ENCODE measurements at regions not wholly inside any gene's neighbourhood (a gene's known extent, or its start where the extent isn't known, plus 50 kb on each side); places are given as distances from the start of the nearest gene placed in this dataset.

DNA sequence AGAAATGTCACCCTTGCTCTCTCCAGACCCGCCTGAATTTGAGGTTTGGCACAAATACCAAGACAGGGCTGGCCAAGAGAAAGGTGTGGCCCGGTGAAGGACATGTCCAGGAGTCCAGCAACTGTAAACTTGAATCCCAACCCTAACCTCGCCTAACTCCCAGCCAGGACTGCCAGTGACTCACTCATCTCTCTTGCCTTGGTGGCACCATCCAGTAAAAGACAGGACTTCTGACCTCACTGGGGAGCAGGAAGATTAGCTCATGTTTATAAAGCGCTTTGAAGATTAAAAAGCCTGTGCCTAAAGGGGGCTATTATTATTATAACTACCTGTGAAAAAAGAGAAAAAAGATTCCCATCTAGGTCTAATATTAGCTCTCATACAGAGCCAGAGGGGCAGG is 335.3 kb downstream of the SOX9 start:
- TF ChIP-seq, protein P1, sequence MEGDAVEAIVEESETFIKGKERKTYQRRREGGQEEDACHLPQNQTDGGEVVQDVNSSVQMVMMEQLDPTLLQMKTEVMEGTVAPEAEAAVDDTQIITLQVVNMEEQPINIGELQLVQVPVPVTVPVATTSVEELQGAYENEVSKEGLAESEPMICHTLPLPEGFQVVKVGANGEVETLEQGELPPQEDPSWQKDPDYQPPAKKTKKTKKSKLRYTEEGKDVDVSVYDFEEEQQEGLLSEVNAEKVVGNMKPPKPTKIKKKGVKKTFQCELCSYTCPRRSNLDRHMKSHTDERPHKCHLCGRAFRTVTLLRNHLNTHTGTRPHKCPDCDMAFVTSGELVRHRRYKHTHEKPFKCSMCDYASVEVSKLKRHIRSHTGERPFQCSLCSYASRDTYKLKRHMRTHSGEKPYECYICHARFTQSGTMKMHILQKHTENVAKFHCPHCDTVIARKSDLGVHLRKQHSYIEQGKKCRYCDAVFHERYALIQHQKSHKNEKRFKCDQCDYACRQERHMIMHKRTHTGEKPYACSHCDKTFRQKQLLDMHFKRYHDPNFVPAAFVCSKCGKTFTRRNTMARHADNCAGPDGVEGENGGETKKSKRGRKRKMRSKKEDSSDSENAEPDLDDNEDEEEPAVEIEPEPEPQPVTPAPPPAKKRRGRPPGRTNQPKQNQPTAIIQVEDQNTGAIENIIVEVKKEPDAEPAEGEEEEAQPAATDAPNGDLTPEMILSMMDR (IDR thresholded peaks at IDR 0.05; ENCODE audit: low read length) = no peak
- TF ChIP-seq EZH2 (optimal IDR thresholded peaks at IDR 0.05; ENCODE audit: low read depth, low read length) = no peak
